HL-60 (cell line): ENCODE measurements at regions not wholly inside any gene's neighbourhood (a gene's known extent, or its start where the extent isn't known, plus 50 kb on each side); places are given as distances from the start of the nearest gene placed in this dataset.

Experiments
- DNase-seq, 2 experiments: peaks; one replicate each; pipeline ENCODE4 v3.0.0-alpha.2; 2010 to 2020; ENCODE audit warnings: low read depth in 1 of 2, low spot score in 1 of 2
- H3K27ac ChIP-seq: fragments of 250-450 bp; sonication (Bioruptor Pico); replicated peaks from 2 replicates; pipeline ENCODE4 v1.5.1; 2020; ENCODE audit warnings: mild to moderate bottlenecking, moderate library complexity
- H3K27me3 ChIP-seq: fragments of 250-450 bp; sonication (Bioruptor Pico); 2 replicates; pipeline ENCODE4 v1.5.1; 2021; ENCODE audit warnings: mild to moderate bottlenecking, moderate library complexity; ENCODE audit not compliant: insufficient read depth, poor library complexity, severe bottlenecking
- H3K4me3 ChIP-seq: replicated peaks from 2 replicates; pipeline ENCODE4 v1.5.1; 2011; ENCODE audit warnings: mild to moderate bottlenecking, control low read depth, low read length; ENCODE audit not compliant: insufficient read depth
- GABPA ChIP-seq: IDR thresholded peaks from 2 replicates; pipeline ENCODE4 v1.6.1; 2012; ENCODE audit warnings: low read depth
- POLR2AphosphoS5 ChIP-seq: IDR thresholded peaks from 2 replicates; pipeline ENCODE4 v1.6.1; 2012; ENCODE audit warnings: low read depth
- SPI1 ChIP-seq: IDR thresholded peaks from 2 replicates; pipeline ENCODE4 v1.6.1; 2012; ENCODE audit warnings: low read depth, mild to moderate bottlenecking, borderline replicate concordance
- TF ChIP-seq, protein P1 (sequence below): IDR thresholded peaks from one replicate; pipeline ENCODE4 v1.5.1; 2011; ENCODE audit warnings: low read length, control low read depth, inconsistent platforms; ENCODE audit not compliant: insufficient read depth
- TF ChIP-seq, protein P2 (sequence below): IDR thresholded peaks from 2 replicates; pipeline ENCODE4 v1.6.1; 2012; ENCODE audit warnings: low read depth; ENCODE audit not compliant: insufficient replicate concordance

DNA sequence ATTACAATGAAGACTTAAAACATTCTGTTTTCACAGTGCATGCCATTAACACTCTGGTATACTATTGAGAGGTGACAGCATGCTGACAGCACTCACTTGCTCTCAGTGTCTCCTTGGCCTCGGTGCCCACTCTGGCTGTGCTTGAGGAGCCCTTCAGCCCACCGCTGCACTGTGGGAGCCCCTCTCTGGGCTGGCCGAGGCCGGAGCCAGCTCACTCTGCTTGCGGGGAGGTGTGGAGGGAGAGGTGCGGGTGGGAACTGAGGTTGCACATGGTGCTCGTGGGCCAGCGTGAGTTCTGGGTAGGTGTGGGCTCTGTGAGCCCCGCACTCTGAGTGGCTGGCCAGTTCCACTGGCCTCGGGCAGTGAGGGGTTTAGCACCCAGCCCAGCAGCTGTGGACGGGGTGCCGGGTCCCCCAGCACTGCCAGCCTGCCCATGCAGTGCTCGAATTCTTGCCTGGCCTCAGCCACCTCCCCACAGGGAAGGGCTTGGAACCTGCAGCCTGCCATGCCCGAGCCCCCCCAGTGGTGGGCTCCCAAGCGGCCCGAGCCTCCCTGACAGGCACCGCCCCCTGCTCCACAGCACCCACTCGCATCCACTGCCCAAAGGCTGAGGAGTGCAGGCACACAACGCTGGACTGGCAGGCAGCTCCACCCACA lies 135.3 kb upstream of the AR start:
- Histone ChIP-seq H3K27me3 (no peaks in the 10 kb centered on the region), H3K27ac (no peak overlapping the region), H3K4me3 (no peak overlapping the region)
- DNase-seq = no peak
- TF ChIP-seq, protein P1, sequence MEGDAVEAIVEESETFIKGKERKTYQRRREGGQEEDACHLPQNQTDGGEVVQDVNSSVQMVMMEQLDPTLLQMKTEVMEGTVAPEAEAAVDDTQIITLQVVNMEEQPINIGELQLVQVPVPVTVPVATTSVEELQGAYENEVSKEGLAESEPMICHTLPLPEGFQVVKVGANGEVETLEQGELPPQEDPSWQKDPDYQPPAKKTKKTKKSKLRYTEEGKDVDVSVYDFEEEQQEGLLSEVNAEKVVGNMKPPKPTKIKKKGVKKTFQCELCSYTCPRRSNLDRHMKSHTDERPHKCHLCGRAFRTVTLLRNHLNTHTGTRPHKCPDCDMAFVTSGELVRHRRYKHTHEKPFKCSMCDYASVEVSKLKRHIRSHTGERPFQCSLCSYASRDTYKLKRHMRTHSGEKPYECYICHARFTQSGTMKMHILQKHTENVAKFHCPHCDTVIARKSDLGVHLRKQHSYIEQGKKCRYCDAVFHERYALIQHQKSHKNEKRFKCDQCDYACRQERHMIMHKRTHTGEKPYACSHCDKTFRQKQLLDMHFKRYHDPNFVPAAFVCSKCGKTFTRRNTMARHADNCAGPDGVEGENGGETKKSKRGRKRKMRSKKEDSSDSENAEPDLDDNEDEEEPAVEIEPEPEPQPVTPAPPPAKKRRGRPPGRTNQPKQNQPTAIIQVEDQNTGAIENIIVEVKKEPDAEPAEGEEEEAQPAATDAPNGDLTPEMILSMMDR = no peak
- TF ChIP-seq SPI1 (no peak), POLR2AphosphoS5 (no peak)

DNA sequence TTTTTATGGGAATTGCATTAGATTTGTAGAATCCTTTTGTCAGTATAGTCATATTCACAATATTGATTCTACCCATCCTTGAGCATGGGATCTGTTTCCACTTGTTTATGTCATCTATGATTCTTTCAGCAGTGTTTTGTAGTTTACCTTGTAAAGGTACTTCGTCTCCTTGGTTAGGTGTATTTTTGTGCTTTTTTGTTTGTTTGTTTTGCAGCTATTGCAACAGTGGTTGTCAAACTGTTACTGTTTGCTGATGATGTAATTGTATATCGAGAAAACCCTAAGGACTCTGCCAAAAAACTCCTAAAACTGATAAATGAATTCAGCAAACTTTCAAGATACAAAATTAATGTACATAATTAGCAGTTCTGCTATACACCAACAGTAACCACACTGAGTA lies 127.9 kb upstream of the AR start:
- TF ChIP-seq POLR2AphosphoS5 (no peak), GABPA (no peak), SPI1 (no peak)
- TF ChIP-seq, protein P1 = no peak
- TF ChIP-seq, protein P2, sequence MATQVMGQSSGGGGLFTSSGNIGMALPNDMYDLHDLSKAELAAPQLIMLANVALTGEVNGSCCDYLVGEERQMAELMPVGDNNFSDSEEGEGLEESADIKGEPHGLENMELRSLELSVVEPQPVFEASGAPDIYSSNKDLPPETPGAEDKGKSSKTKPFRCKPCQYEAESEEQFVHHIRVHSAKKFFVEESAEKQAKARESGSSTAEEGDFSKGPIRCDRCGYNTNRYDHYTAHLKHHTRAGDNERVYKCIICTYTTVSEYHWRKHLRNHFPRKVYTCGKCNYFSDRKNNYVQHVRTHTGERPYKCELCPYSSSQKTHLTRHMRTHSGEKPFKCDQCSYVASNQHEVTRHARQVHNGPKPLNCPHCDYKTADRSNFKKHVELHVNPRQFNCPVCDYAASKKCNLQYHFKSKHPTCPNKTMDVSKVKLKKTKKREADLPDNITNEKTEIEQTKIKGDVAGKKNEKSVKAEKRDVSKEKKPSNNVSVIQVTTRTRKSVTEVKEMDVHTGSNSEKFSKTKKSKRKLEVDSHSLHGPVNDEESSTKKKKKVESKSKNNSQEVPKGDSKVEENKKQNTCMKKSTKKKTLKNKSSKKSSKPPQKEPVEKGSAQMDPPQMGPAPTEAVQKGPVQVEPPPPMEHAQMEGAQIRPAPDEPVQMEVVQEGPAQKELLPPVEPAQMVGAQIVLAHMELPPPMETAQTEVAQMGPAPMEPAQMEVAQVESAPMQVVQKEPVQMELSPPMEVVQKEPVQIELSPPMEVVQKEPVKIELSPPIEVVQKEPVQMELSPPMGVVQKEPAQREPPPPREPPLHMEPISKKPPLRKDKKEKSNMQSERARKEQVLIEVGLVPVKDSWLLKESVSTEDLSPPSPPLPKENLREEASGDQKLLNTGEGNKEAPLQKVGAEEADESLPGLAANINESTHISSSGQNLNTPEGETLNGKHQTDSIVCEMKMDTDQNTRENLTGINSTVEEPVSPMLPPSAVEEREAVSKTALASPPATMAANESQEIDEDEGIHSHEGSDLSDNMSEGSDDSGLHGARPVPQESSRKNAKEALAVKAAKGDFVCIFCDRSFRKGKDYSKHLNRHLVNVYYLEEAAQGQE = no peak
- Histone ChIP-seq H3K27me3 (no peaks in the 10 kb centered on the region), H3K27ac (no peak overlapping the region), H3K4me3 (no peak overlapping the region)
- DNase-seq = no peak

DNA sequence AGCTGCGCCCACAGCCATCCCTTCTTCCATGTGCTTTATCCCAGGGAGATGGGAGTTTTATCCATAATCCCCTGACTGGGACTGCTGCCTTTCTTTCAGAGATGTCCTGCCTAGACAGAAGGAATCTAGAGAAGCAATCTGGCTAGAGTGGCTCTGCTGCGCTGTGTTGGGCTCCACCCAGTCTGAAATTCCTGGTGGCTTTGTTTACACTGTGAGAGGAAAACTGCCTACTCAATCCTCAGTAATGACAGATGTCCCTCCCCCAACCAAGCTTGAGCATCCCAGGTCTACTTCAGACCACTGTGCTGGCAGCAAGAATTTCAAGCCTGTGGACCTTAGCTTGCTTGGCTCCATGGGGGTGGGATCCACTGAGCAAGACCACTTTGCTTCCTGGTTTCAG lies 116.9 kb upstream of the AR start:
- DNase-seq = no peak
- H3K27ac ChIP-seq = no peak overlapping the region
- no peak overlapping the region for H3K4me3 ChIP-seq
- TF ChIP-seq POLR2AphosphoS5 (no peak), SPI1 (no peak)
- TF ChIP-seq, protein P1 = no peak
- TF ChIP-seq, protein P2 = no peak
- H3K27me3 ChIP-seq = no peaks in the 10 kb centered on the region

DNA sequence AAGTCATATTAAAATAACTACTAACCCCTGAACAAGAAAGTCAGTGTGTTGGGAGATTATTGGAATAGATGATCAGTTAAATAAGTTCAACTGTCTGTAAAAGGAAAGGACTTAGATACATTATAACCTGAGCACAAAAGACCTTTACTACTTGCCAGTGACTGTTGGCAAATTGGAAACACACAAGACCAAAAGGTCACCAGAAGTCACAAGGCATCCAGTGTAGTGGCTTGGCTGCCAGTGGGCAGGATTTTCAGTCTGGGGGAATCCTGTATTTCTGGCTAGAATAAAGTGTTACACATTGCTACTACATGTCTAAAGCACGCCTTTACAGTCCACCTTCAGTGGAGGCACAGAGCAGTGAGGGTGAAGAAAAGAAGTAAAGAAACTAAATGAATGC lies 108.3 kb upstream of the AR start:
- no peaks in the 10 kb centered on the region for H3K27me3 ChIP-seq
- H3K4me3 ChIP-seq = no peak overlapping the region
- no peak for DNase-seq
- no peak overlapping the region for H3K27ac ChIP-seq
- TF ChIP-seq POLR2AphosphoS5 (no peak), SPI1 (no peak), GABPA (no peak)
- TF ChIP-seq, protein P2 = no peak
- TF ChIP-seq, protein P1 = no peak
